GM19468 (cell line): ENCODE measurements at regions not wholly inside any gene's neighbourhood (a gene's known extent, or its start where the extent isn't known, plus 50 kb on each side); places are given as distances from the start of the nearest gene placed in this dataset.

Experiments used
- ATAC-seq: cut with Tn5 transposase; IDR thresholded peaks from one replicate; pipeline ENCODE4 v1.9.1; 2021; ENCODE audit warnings: mild to moderate bottlenecking, moderate library complexity, moderate number of reproducible peaks; ENCODE audit not compliant: unreplicated experiment; ENCODE audit errors: extremely low read depth

GRCh38 chr3:168909260-168909659 is 754.3 kb downstream of the MECOM start:
- no peak for ATAC-seq

DNA sequence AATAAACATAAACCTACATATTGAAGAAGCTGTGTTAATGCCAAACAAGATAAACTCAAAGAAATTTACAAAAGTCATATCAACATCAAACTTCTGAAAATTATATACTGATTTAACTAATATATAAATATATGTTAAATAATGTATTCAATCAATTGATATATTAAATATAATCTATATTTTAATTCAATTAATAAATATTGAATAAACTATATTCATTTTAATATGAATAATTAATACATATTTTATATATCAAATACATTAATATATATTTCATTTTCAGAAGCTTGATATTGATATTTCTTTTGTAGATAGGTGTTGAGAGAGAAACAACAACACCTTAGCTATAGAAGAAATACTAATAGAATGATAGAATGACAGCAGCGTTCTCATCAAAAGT is 768.1 kb downstream of the MECOM start:
- no peak for ATAC-seq

DNA sequence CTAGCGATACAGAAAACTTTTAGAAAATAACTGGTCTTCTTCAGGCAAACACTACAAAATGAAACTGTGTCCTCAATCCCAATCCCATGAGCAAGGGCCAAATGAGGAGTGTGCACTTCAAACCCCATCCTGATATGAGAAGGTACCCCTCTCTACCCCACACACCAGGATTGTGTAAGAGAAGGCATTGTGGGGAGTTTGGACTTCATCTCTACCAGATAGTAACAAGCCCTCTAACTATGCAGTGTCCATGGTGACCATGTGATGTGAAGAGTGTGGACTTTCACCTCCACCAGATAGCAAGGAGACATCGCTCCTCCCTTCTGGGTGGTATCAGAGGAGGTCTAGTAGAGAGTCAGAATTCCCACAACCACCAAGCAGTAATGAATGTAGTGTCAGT is 769.3 kb downstream of the MECOM start:
- no peak for ATAC-seq

- ATAC-seq = no peak
Measured at GRCh38 chr3:168889666-168890065, 773.8 kb downstream of the MECOM start.

GRCh38 chr3:168888781-168889180 is 774.7 kb downstream of the MECOM start:
- ATAC-seq = no peak

- no peak for ATAC-seq
Measured at GRCh38 chr3:168885028-168885427, 778.5 kb downstream of the MECOM start.

- no peak for ATAC-seq
Measured at GRCh38 chr3:168884353-168884903, 779.1 kb downstream of the MECOM start.

DNA sequence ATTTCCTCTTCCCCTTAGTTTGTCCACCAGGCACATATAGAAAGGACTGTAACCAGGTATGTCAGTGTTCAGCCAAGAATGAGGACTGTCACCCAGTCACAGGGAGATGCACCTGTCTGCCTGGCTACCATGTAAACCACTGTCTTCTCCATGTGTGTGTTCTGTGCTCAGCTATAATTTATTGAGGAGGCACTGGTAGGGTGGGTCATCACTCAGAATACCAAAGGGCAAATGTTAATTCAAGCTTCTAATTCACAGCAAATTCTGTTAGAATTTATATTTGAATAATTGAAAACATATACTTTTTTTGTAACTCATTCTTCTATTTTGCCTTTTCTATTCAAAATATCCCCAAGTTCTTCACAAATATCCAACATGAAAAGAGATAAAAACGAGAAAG is 780.4 kb downstream of the MECOM start:
- ATAC-seq = no peak

GRCh38 chr3:168881804-168882203 is 781.7 kb downstream of the MECOM start:
- ATAC-seq = no peak

DNA sequence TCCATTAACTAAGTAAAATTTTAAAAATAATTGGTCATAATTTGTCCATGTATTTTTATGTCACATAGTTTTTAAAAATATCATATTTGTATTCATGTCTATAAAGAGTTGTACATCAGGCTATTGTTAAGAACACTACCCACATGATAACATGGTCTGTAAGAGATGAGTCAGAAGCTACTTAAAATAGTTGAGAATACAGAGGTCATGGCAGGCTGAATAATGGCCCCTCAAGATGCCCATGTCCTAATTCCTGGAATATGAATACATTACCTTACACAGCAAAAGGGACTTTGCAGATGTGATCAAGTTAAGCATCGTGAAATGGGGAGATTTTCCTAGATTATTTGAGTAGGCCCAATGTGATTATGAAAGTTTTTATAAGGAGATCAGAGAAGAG is 782.9 kb upstream of the GOLIM4 start:
- ATAC-seq = no peak

DNA sequence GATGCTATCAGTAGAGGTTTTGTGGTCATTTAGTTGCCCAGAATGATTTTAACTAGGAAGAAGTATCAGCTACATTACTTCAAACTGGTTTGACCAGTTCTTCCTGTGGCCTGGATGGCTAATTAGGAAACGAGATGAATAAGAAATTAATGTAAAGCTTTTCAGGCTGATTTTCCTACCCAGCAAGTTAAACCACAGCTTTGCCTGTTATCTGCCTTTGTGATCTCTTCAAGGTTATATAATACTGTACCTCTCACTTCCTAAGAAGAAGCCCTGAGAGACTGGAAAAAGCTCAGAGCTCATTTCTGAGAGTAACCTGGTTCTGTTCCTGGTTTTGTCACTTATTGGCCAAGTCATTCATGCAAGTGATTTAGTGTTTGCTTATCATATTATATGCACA is 782.2 kb upstream of the GOLIM4 start:
- ATAC-seq = no peak

GRCh38 chr3:168876346-168877035 is 780.8 kb upstream of the GOLIM4 start:
- no peak for ATAC-seq

DNA sequence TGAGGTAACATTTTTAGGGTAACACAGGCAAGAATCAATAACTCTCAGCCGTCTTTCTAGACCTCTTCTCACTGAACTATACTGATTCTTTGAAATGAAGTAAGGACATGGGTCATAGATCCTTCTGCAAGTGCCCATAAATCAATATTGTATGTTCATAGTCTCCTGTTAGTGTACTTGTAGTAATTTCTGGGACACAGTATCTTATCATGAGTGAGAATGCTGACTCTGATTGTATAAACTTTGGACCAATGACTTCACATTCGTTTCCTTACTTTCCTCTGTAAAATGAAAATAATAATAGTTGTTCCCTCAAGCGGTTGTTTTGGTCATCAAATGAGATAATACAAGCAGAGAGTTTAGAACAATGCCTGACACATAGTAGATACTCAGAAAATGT is 777.1 kb upstream of the GOLIM4 start:
- ATAC-seq = no peak

- no peak for ATAC-seq
Measured at GRCh38 chr3:168870892-168871291, 775.2 kb upstream of the GOLIM4 start.

DNA sequence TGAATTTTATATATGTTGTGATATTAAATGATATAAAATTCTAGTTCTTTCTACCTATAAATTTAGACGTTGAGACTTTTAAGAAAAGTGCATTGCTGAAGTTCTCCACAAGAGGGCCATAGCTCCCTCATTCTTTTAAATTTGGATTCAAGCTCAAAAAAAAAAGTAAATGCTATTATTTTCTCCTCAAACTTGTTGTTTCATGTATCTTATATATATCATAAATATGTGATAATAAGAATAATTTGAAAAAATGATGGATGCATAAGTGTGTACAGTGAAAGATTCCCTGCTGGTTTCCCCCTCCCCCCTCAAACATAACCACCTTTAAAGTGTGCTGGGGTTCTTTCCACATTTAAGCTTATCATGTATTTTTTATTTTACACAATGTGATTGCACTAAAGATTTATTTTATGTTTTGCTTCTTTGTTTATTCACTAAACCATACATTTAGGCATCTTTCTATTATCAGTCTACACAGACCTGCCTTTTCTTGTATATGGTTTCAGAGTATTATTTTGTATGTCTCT is 769.4 kb upstream of the GOLIM4 start:
- ATAC-seq = no peak

DNA sequence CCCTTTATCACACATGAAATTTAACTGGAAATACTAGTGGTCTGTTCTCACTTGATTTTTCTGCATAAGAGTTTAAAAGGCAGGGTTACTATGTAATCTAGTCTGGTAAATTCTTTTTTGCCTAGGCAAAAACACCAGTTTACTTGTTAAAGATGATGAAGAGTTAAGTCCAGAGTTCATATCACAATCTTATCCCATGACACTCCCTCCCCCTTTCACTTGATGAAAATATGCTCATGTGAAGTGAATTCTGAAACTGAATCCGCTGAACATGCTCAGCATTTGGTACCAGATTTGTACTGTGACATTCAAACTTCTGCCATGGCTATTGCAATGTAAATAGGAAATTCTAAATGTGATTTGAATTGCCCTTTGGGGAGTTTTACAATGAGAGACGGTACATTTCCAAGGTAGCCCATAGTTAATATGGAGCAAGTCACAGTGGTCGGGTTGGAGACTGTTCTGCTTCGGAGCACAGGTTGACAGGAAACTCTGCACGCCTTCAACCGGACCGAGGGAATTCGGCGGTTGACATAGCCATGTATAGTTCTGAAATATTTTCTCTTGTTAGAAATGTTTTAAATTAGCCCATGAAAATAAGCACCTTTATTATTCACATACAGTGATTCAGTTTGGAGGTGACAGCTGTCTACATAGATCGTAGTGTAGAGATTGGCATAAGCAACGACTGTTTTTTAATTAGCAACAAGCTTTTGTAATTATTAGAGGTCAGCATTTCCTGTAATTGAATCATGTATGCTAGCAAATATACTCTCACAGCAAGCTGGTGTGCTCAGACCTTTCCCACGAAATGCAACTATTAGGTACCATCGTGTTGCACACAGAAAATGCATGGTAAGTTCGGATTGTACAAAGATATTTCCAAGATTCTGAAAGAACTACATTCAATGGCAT is 768.6 kb upstream of the GOLIM4 start:
- ATAC-seq = no peak

DNA sequence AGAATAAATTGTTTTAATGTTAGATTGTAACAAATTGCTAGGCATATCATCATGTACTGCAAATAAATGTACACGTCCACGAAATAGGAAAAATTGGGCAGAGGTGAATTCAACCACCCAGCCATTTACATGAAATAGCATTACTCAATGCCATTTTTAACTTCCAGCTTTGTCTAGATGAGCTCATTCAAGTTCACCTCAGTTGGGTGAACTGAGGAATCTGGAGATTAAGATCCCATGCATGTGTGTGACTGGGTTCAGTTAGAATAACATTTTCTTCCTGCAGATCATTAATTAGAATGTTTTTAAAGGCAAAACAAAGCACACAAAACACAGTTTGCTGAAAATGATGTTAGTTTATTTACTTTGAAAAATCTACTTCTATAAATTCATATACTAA is 767.8 kb upstream of the GOLIM4 start:
- ATAC-seq = no peak

DNA sequence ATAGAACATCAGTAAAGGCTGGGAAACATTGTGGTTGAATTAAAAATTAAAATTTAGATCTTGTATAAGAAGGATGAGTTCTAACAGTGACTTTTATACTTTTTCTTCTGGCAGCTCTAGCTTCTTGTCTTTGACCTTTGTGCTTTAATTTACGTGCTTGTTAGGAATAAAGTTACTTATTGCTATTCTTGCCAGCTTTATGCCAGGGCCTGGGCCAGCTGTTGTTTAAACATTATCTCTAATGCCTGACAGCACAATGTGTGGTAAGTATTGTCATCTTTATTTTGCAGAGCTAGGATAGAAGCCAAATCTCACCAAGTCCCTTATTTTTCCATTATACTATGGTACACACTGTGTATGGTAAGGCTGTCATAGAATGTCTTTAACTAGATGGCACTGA is 766.7 kb upstream of the GOLIM4 start:
- ATAC-seq = no peak

- ATAC-seq = no peak
Measured at GRCh38 chr3:168860592-168860991, 764.9 kb upstream of the GOLIM4 start.

DNA sequence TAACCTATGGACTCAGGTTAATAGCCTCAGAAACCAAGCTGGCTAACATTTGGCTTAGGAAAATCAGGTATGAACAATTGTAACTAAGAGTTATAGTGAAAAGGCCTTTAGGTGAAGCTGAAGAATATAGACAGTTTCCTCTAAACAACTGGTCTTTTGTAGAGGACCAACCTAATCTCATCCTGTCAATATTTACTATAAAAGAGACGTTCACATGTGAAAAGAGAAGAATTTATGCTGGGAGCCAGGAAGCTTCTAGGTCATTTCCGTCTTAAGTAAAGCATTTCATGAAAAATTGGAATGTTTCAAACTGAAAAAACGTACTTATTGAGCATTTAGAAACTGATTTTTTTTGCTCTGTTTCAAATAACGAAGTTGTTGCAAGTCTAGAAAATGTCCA is 764.3 kb upstream of the GOLIM4 start:
- no peak for ATAC-seq

DNA sequence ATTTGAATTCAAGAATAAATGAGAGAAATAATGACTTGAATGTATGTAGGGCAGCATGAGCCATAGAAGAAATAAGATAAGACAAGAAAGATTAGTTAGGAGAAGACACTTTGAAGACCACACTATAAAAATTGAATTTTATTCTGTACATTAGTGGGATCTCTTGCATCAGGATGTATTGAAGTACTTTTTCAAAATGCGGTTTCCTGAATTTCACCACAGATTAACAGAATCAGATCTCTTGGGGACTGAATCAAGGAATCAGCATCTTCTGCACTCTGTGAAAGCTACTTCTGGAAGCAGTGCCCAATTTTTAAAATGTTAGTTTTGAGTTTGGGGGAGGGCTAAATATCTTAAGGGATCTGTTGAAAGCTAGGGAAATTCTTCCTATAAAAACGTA is 763.9 kb upstream of the GOLIM4 start:
- ATAC-seq = no peak
